Globus pallidus (tissue), 1 donor: ENCODE measurements at regions not wholly inside any gene's neighbourhood (a gene's known extent, or its start where the extent isn't known, plus 50 kb on each side); places are given as distances from the start of the nearest gene placed in this dataset.
A peak's percentile ranks its signal among the peaks of the same experiment; 100 is the strongest.

Source experiments
- DNase-seq: peaks from one replicate; pipeline ENCODE4 v3.0.0-alpha.2; 2015; ENCODE audit warnings: low spot score

GRCh38 chr18:43482136-43482535, 204.8 kb upstream of the SYT4 start:
- DNase-seq, result no peak

GRCh38 chr18:43482600-43482999, 205.3 kb upstream of the SYT4 start:
- DNase-seq, result no peak

DNA sequence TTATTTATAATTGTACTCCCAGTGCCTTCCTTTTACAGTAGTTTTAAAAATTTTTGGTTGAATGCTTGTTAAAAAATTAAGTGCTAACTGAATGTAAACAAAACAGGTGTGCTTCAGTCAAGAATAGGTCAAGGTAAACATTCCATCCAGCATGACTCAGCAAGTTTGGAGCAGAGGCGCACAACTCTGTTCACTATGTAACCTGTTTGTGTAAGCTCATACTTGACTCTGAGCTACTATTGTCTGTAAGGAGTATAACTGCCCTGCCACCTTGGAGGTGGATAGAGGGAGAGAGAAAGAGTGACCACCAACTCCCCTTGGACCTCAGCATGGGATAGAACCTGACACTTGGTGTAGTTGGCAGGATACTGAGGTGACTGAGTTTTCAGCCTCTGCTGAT, 207.4 kb upstream of the SYT4 start:
- no peak for DNase-seq

GRCh38 chr18:43485545-43485963, 208.3 kb upstream of the SYT4 start:
- DNase-seq, result no peak

DNA sequence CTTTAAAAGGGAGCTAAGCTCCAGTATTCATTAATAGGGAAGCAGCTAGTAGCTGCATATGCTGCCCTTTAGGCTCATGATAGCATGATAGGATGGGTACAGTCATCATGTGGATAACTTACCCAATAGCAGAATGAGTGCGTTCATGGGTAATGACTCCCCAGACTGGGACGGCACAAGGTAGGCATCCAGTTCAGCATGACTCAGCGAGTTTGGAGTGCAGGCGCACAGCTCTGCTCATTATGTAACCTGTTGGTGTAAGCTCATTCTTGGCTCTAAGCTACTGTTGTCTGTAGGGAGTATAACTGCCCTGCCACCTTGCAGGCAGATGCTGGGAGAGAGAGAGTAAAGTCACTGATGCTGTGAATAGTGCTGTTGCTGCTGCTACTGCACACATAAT, 209.2 kb upstream of the SYT4 start:
- DNase-seq, result no peak

DNA sequence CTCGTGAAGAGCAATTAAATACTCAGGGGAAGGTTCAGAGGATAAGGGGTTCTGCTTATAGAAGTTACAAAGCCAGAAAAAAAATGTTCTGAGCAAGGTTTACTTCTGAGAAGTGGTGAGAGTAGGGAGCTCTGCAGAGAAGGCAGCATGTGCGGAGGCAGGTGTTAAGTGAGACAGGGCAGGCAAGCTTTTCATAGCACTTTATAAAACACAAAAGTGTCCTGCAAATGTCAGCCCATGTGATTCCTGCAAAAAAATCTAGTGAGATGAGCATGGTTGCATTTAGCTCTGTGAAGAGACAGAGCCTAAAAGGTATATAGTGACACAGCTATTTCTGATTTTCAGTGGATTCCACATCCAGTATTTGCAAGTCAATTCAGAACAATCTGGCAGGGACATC, 223.8 kb upstream of the SYT4 start:
- no peak for DNase-seq

DNA sequence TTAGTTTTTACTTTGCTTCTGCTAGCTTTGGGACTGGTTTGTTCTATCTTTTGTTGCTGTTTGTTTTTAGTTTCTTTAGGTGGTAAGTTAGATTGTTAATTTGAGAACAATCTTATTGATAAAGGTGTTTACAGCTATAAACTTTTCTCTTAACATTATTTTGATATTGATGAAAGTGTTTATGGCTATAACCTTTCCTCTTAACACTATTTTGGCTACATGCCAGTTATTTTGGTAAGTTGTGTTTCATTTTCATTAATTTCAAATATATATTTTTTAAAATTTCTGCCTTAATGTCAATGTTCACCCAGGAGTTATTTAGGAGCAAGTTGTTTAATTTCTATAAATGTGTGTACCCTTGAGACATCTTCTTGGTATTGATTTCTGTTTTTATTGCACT, 229.6 kb upstream of the SYT4 start:
- DNase-seq, result no peak

DNA sequence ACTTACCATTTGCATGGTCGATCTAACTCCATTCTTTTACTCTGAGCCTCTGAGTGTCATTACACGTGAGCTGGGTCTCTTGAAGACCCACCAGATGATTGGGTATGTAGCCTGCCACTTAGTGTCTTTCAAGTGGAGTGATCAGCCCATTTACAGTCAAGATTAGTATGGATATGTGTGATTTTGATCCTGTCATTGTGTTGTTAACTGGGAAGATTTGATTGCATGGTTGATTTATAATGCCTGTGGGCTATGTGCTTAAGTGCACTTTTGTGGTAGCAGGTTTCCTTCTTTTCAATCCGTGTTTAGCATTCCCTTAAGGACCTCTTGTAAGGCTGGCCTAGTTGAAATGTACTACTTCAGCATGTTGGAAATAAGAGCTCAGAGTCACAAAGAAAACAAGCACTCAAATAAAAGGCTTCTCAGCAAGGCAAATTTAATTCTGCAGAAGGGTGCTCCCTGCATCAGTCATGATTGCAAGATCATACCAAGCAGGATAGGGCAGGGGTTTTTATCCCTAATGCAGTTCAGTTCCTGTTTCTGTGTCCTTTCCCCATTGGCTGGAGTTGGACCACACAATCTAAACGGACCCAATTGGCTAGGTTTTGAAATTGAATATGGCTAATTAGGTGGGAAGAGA, 230.7 kb upstream of the SYT4 start:
- DNase-seq, result no peak

GRCh38 chr18:43514747-43515146, 237.5 kb upstream of the SYT4 start:
- DNase-seq, result no peak

GRCh38 chr18:43515481-43515880, 238.2 kb upstream of the SYT4 start:
- no peak for DNase-seq

DNA sequence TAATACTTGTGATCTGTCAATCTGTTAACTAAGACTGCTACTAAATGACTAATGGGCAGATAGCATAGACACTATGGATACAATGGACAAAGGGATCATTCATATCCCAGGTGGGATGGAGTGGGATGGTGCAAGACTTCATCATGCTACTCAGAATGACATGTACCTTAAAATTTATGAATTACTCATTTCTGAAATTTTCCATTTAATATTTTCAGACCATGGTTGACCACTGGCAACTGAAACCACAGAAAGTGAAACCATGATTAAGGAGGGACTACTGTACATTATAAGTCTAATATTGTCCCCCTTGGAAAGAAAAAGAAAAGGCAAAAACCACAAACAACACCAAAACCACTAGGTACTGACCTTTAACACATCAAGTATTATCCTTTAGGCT, 247.0 kb upstream of the SYT4 start:
- DNase-seq, result no peak

DNA sequence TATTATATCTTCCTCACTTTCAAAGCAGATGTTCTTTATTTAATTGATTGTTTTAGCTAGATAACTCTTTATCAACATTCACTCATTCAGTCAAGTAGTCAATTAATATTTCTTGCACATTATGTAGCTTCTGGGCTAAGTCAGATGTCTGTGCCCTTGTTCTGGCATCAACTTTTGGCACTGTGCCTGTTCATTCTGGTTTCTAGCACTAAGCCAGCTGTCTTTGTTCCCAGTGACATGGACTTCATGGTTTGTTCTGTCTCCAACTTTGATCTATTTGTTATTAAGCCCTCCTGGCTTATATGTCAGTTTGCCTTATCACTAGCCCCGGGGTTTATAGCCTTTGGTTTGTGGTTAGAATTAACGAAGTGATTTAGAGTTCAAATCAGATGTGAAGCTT, 247.9 kb upstream of the SYT4 start:
- DNase-seq, result no peak

DNA sequence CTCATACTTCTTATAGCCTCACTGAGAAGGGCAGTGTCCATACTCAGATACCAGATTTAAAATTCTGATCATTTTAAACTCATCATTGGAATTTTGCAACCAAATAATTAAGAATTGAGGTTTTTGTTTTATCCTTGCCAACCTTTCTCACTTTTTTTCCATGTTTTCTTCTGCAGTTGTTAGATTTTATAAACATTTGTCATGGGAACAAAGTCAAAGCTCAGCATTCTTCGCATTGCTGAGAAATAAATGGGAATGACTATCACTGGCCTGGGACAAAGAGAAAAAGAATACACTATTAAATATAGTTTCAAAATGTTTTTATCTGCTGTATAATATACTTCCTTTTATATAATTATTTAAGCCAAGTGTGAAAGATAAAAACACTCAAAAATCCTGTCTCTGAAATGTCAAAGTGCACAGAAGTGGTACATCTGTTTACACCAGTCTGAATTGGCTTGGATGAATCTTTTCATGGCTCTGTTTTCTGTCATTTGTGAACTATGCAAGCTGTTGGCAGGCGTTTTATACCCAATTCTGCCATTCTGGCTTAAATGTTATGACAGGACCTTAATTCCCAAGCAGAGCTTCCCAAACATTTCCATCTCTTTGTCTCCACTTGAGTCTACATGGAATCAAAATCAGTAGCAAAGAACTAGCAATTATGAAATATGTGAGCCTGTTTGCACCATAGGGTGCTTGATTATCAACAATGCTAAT, 249.3 kb upstream of the SYT4 start:
- no peak for DNase-seq

DNA sequence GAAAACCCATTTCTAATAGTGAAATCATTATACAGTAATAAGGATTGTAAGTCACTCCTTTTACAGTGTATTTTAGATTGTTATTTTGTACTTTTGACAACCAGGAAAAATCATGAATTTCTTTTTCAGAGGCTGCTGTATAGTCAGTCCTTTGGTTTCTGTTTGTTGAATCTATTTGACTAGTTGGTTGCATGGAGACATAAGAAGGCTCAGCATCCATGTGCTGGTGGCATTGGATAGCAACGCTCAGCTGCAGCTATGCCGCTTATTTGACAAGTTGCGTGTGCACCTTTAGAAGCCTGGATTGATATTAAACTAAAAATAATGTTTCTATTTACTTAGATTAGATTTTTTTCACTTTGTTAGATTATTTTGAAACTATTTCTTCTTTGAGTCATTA, 254.1 kb upstream of the SYT4 start:
- no peak for DNase-seq

DNA sequence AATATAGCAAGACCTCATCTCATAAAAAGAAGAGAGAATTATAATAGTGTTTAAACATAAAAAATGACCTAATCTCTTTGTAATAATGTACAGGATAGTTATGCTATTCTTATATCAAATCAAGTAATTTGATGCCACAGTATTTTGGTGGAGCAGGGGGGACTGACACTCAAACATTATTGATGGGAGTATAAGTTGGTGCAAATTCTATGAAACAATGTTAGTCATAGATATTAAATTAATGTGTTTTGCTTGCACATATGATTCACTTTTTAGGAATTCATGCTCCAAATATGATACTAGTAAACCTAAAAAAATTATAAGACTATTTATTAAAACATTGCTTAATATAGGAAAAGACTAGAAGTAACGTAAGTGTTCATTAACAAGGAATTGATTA, 256.1 kb upstream of the SYT4 start:
- DNase-seq, result no peak

- DNase-seq, result no peak
Measured at GRCh38 chr18:43534511-43534910, 257.2 kb upstream of the SYT4 start.

GRCh38 chr18:43539862-43540261, 262.6 kb upstream of the SYT4 start:
- no peak for DNase-seq

GRCh38 chr18:43542016-43542415, 264.7 kb upstream of the SYT4 start:
- DNase-seq, result no peak

DNA sequence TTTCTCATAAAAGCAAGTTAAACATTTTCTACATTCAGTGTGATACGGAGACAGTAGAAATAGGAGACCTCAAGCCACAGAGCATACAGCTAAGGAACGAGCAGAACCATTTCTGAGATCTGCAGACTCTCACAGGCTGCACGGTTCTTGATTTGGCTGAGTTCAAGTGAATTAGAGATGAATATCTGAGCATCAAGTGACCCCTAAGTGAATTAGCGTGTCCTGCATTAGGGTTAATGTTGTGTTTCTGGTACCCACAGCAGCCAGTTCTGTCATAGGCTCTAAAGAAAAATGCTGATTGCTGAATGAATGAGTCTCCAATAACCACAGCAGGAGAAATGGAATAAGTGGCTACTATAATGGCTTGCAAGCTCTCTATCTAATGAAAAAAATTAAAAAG, 265.9 kb upstream of the SYT4 start:
- no peak for DNase-seq

GRCh38 chr18:43547456-43547855, 270.2 kb upstream of the SYT4 start:
- no peak for DNase-seq

GRCh38 chr18:43559507-43559906, 282.2 kb upstream of the SYT4 start:
- no peak for DNase-seq

DNA sequence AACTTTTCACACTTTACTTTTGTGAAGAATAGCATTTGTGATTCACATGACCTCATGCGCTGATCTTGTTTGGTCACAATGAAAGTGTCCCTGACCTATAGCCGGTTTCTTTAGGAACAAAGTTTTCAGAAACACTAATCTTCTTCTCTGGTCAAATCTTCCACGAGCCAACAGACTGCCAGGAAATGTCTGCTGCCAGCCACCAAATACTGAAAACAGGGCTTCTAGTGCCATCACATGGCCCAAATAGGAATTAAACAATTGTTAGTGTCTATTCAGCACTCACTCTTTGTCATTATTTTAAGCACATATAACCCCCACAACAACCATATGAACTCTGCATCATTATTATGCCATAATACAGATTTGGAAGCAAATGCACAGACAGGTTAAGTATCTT, 286.5 kb upstream of the SYT4 start:
- DNase-seq, result peak; percentile 30

- DNase-seq, result no peak
Measured at GRCh38 chr18:43570593-43570992, 293.3 kb upstream of the SYT4 start.

DNA sequence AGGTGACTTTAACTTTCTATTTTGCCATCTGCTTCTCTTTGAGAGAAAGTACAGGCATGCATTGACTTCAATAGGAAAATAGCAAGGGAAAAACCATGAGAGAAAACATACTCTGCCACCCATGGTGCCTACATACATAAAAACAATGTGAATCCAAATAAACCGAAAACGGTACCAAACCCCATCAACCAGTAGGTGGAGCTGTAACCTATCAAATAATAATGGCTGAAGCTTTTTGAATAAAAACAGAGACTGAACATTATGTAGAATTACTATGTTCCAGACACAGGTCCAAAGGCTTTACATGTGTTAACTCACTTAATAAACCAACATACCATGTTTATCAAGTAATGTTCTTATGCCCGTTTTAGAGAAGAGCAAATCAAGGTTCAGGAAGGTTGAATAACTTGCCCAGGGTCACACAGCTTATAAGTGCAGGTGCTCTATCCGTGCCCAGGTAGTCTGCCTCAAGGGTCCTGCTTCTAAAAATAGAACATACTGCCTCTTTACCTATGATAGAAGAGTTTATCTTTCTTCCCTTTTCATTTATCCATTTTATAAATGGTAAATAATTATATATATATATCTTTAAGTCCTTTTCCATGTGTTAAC, 293.9 kb upstream of the SYT4 start:
- peak; percentile 50 for DNase-seq
